HepG2 (cell line): ENCODE measurements at regions not wholly inside any gene's neighbourhood (a gene's known extent, or its start where the extent isn't known, plus 50 kb on each side); places are given as distances from the start of the nearest gene placed in this dataset.

Experiments used
- ATAC-seq: fragments of 200-7000 bp; cut with Tn5 transposase; 3 replicates; pipeline ENCODE4 v1.9.1; 2020; ENCODE audit warnings: mild to moderate bottlenecking, moderate library complexity
- BruUV-seq: library from RNA; stranded (reverse); fragments of 400-500 nt; replicated peaks from 2 replicates; lab custom pipeline; 2021; lab: Mats Ljungman, UMichigan
- CTCF ChIA-PET: fragments of 300-600 bp; formaldehyde crosslinking; extraction: SDS; loops from one replicate; lab custom pipeline; 2021; ENCODE audit warnings: low total read pairs, inconsistent platforms, low intra/inter-chr PET ratio; lab: Yijun Ruan, JAX
- POLR2A ChIA-PET: fragments of 350-600 bp; sonication (Branson Sonifier 250); formaldehyde crosslinking; loops from one replicate; lab custom pipeline; 2020; ENCODE audit warnings: antibody characterized with exemption, inconsistent platforms; lab: Yijun Ruan, JAX
- DNase-seq: peaks from one replicate; pipeline ENCODE4 v3.0.0-alpha.2; 2015; ENCODE audit warnings: low spot score
- FAIRE-seq: peaks from 3 replicates; lab custom pipeline; 2011; peaks lifted over from hg19 to GRCh38; lab: Jason Lieb, UNC
- H2AFZ ChIP-seq: one replicate; pipeline ENCODE4 v1.6.1; 2011; ENCODE audit warnings: low read length, inconsistent platforms
- H3K27ac ChIP-seq: fragments of 300-600 bp; 3 replicates; pipeline ENCODE4 v1.8.0; 2011; ENCODE audit warnings: mixed run types, mild to moderate bottlenecking, mixed read lengths, low read length, inconsistent platforms; ENCODE audit not compliant: insufficient read depth; ENCODE audit errors: extremely low read length
- H3K27me3 ChIP-seq, 2 experiments: fragments of 200-600 bp in 1 of 2; 2 replicates in 1 of 2; 3 replicates in 1 of 2; pipeline versions ENCODE4 v1.6.0 to v1.8.0; 2011; ENCODE audit warnings: low read length in 2 of 2, mild to moderate bottlenecking in 2 of 2, moderate library complexity in 2 of 2, inconsistent platforms in 1 of 2; ENCODE audit not compliant: insufficient read depth in 2 of 2, control insufficient read depth in 1 of 2
- H3K36me3 ChIP-seq, 2 experiments: fragments of 200-600 bp in 1 of 2; replicated peaks in 1 of 2; 2 replicates in 1 of 2; 3 replicates in 1 of 2; pipeline versions ENCODE4 v1.5.1 to v1.8.0; 2011; ENCODE audit warnings: low read length in 2 of 2, inconsistent platforms in 1 of 2; ENCODE audit not compliant: insufficient read depth in 2 of 2, control insufficient read depth in 1 of 2
- H3K4me1 ChIP-seq: 2 replicates; pipeline ENCODE4 v1.5.1; 2012; ENCODE audit warnings: low read length, inconsistent platforms; ENCODE audit not compliant: insufficient read depth
- H3K4me2 ChIP-seq: 2 replicates; pipeline ENCODE4 v1.6.0; 2011; ENCODE audit warnings: low read depth, low read length, inconsistent platforms
- H3K4me3 ChIP-seq, 3 experiments: fragments of 200-600 bp in 1 of 3; sonication (generic), shearing (Covaris generic) in 1 of 3; replicated peaks in 1 of 3; 2 replicates each; pipeline ENCODE4 v1.5.1; 2011 to 2016; ENCODE audit warnings: low read length in 3 of 3, inconsistent platforms in 2 of 3, low read depth in 2 of 3, mild to moderate bottlenecking in 2 of 3, control low read depth in 1 of 3, mixed read lengths in 1 of 3; ENCODE audit not compliant: insufficient read depth in 1 of 3
- H3K79me2 ChIP-seq: one replicate; pipeline ENCODE4 v1.6.1; 2011; ENCODE audit warnings: low read length, inconsistent platforms; ENCODE audit not compliant: insufficient read depth
- H3K9ac ChIP-seq: 2 replicates; pipeline ENCODE4 v1.6.0; 2011; ENCODE audit warnings: mild to moderate bottlenecking, low read depth, low read length, inconsistent platforms; ENCODE audit not compliant: insufficient read depth
- H3K9me3 ChIP-seq: 2 replicates; pipeline ENCODE4 v1.5.1; 2012; ENCODE audit warnings: mild to moderate bottlenecking, low read length
- H4K20me1 ChIP-seq: 2 replicates; pipeline ENCODE4 v1.6.0; 2011; ENCODE audit warnings: inconsistent platforms, mild to moderate bottlenecking, low read length, moderate library complexity; ENCODE audit not compliant: insufficient read depth
- CHD2 ChIP-seq: IDR thresholded peaks from 2 replicates; pipeline ENCODE4 v1.6.1; 2011; ENCODE audit warnings: low read depth, low read length, improper control_type of control experiment
- EHMT2 ChIP-seq: fragments of 200-600 bp; sonication (generic); IDR thresholded peaks from 2 replicates; pipeline ENCODE4 v1.7.0; 2017; ENCODE audit warnings: antibody characterized with exemption, low read depth, low read length, borderline replicate concordance
- MAFF ChIP-seq: IDR thresholded peaks from 2 replicates; pipeline ENCODE4 v1.6.1; 2011; ENCODE audit warnings: low read depth, low read length, improper control_type of control experiment
- MAFK ChIP-seq, 2 experiments: IDR thresholded peaks in 1 of 2; conservative IDR thresholded peaks in 1 of 2; 2 replicates each; pipeline ENCODE4 v1.6.1; 2011; ENCODE audit warnings: improper control_type of control experiment in 2 of 2, low read length in 2 of 2
- MEIS1 ChIP-seq: sonication (generic); formaldehyde crosslinking; IDR thresholded peaks from 2 replicates; pipeline ENCODE4 v1.9.0; 2021; ENCODE audit warnings: mild to moderate bottlenecking, missing genetic modification reagents, moderate library complexity, borderline replicate concordance
- NCOR1 ChIP-seq: fragments of 200-600 bp; sonication (generic); IDR thresholded peaks from 2 replicates; pipeline ENCODE4 v1.7.0; 2017; ENCODE audit warnings: antibody characterized with exemption, low read length, borderline replicate concordance
- NFE2L2 ChIP-seq: fragments of 150-350 bp; IDR thresholded peaks from 2 replicates; pipeline ENCODE4 v1.6.1; 2014; ENCODE audit warnings: low read length
- SATB2 ChIP-seq: sonication (generic); formaldehyde crosslinking; IDR thresholded peaks from 2 replicates; pipeline ENCODE4 v1.5.0; 2020; ENCODE audit warnings: missing genetic modification reagents
- XBP1 ChIP-seq: sonication (generic); formaldehyde crosslinking; IDR thresholded peaks from 2 replicates; pipeline ENCODE4 v1.5.0; 2020; ENCODE audit warnings: missing genetic modification reagents
- ZBTB2 ChIP-seq: sonication (generic); formaldehyde crosslinking; IDR thresholded peaks from 2 replicates; pipeline ENCODE4 v1.8.0; 2022; ENCODE audit warnings: low read depth, missing genetic modification reagents
- ZNF777 ChIP-seq: sonication (generic); formaldehyde crosslinking; IDR thresholded peaks from 2 replicates; pipeline ENCODE4 v1.4.0; 2020; ENCODE audit warnings: missing genetic modification reagents
- WGBS: methylation state at CpG from one replicate; pipeline ENCODE4 v1.1.6; 2017; ENCODE audit warnings: low lambda C conversion rate; 5-methylcytosine and 5-hydroxymethylcytosine counted together
- in situ Hi-C: cut with HindIII; loops from 2 replicates; pipeline ENCODE4 v1.10.0; 2017; ENCODE audit warnings: low pct_unique_long_range_greater_than_20kb; ENCODE audit not compliant: extremely low pct_ligation_motif_present
- intact Hi-C: fragments of 100-400 bp; cut with micrococcal nuclease; formaldehyde crosslinking; loops from one replicate; pipeline ENCODE4 v1.10.0; 2022; ENCODE audit not compliant: unreplicated experiment

- Histone ChIP-seq H3K9ac (no peak overlapping the region), H3K27me3 (peaks cover 3 to 61% of the 10 kb centered on the region in 2 experiments; a peak in 4 of 5 replicates), H3K4me2 (no peak overlapping the region), H3K79me2 (no peaks in the 10 kb centered on the region), H2AFZ (no peak overlapping the region), H3K4me3 (no peak overlapping the region), H4K20me1 (no peaks in the 10 kb centered on the region), H3K27ac (no peak overlapping the region), H3K36me3 (no peaks in the 10 kb centered on the region), H3K9me3 (no peaks in the 10 kb centered on the region), H3K4me1 (no peaks in the 10 kb centered on the region)
- ATAC-seq (no peak), FAIRE-seq (no peak), DNase-seq (no peak)
- TF ChIP-seq SATB2 (CRISPR knock-in tag), result no peak
- no peak for TF ChIP-seq ZNF777 (CRISPR knock-in tag)
- no peak for TF ChIP-seq MEIS1 (CRISPR knock-in tag)
- TF ChIP-seq XBP1 (CRISPR knock-in tag), result no peak
- TF ChIP-seq ZBTB2, result no peak
- 37% methylated on average over 14 of the region's 14 CpGs for WGBS
- ChIA-PET POLR2A (no interaction called here), CTCF (no interaction called here)
- intact Hi-C loops, result no loop called here
- in situ Hi-C loops, result no loop called here
- BruUV-seq, result no TSS peak
These were observed 239.7 kb upstream of the KLF6 start for GRCh38 chr10:4024516-4025245.

DNA sequence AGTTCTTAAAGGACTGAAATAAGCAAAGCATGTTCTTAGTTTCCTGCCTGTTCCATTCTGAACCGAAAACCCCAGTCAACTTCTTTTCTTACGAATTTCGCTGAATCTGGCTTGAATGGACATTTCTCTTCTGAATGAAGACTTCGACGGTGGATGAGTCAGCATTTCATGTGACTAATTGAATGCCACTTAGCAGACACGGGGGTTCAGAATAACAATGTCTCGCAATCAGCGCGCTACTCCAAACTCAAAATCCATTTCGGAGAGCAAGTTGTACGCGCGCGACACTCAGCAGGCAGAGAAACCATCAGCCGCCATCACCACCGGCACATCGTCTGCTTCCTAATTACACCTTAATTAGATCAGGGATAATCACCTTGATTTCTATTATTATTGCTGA lies 239.0 kb upstream of the KLF6 start:
- Histone ChIP-seq H3K79me2 (no peaks in the 10 kb centered on the region), H2AFZ (no peak overlapping the region), H3K36me3 (no peaks in the 10 kb centered on the region), H4K20me1 (no peaks in the 10 kb centered on the region), H3K27ac (no peak overlapping the region), H3K4me1 (no peaks in the 10 kb centered on the region), H3K9me3 (no peaks in the 10 kb centered on the region), H3K27me3 (peaks cover 3 to 57% of the 10 kb centered on the region in 2 experiments; a peak in 4 of 5 replicates), H3K4me3 (no peak overlapping the region), H3K4me2 (no peak overlapping the region), H3K9ac (no peak overlapping the region)
- FAIRE-seq (no peak), ATAC-seq (no peak), DNase-seq (no peak)
- in situ Hi-C loops (no loop called here), intact Hi-C loops (no loop called here)
- WGBS, result 75% methylated on average over 17 of the region's 17 CpGs
- ChIA-PET POLR2A (no interaction called here), CTCF (no interaction called here)
- BruUV-seq, result no TSS peak
- TF ChIP-seq MAFF (peak; percentile 54; the same call in 1 of the 2 replicates), MAFK (conservative IDR thresholded peaks at IDR 0.05 in 1 of 2, IDR thresholded peaks at IDR 0.05 in 1 of 2; ENCODE audit: low read length in 2 of 2) (peak; percentile 34 to 52; a peak in 3 of 4 replicates), CHD2 (no peak), EHMT2 (no peak), NFE2L2 (peak; percentile 76), NCOR1 (no peak)
